ENCODE measurements at regions not wholly inside any gene's neighbourhood (a gene's known extent, or its start where the extent isn't known, plus 50 kb on each side); places are given as distances from the start of the nearest gene placed in this dataset.

DNA sequence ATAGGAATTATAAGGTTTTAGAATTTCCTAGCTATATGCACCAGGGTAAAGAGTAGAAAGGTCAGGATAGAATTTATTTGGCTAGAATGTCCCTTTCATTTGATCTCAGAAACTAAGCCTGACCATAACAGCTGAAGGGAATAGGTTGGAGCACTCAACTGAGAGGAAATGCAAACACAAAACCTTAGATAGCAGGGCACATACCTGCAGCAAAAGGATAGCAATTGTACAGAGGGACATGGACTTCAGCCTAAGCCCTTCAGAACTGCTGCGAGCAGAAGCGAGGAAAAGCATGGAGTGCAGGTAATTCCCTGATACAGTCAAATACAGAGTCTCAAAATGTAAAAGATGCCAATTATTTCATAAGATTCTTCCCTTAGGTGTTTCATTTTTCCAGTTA is 211.0 kb upstream of the DDI1 start:
- H3K36me3 ChIP-seq (ENCODE audit: insufficient read depth, low read length): no peaks in the 10 kb centered on the region
- no peak overlapping the region for H3K4me2 ChIP-seq (ENCODE audit: low read length)
- FAIRE-seq (no peak), DNase-seq (ENCODE audit: low read depth) (no peak)
- TF ChIP-seq EZH2 (IDR thresholded peaks at IDR 0.05; ENCODE audit: insufficient read depth, low read length) (no peak), CTCF (IDR thresholded peaks at IDR 0.05; ENCODE audit: insufficient read depth, low read depth, low read length) (no peak)
- H2AFZ ChIP-seq (ENCODE audit: low read depth, low read length): no peak overlapping the region
- H3K4me1 Mint-ChIP-seq (ENCODE audit: low read depth, unreplicated experiment): no peaks in the 10 kb centered on the region
- H3K27me3 ChIP-seq (ENCODE audit: insufficient read depth, low read length): no peaks in the 10 kb centered on the region
- H3K27ac ChIP-seq (ENCODE audit: low read depth, low read length): no peak overlapping the region
- no peaks in the 10 kb centered on the region for H3K79me2 ChIP-seq (ENCODE audit: insufficient read depth, low read length)
- H3K9me3 Mint-ChIP-seq (ENCODE audit: unreplicated experiment): peaks cover 7% of the 10 kb centered on the region
- H3K4me3 Mint-ChIP-seq (ENCODE audit: unreplicated experiment): no peak overlapping the region
- H3K4me1 ChIP-seq (ENCODE audit: insufficient read depth, low read length): no peaks in the 10 kb centered on the region
- H3K4me3 ChIP-seq (ENCODE audit: insufficient read depth, low read depth, low read length): no peak overlapping the region
- H3K9ac ChIP-seq (ENCODE audit: low read length): no peak overlapping the region
- no peak overlapping the region for H3K27ac Mint-ChIP-seq (ENCODE audit: unreplicated experiment)
- peaks cover 1% of the 10 kb centered on the region for H3K36me3 Mint-ChIP-seq (ENCODE audit: low read depth, unreplicated experiment)
- no peaks in the 10 kb centered on the region for H3K27me3 Mint-ChIP-seq (ENCODE audit: low read depth, unreplicated experiment)
- peaks cover 2% of the 10 kb centered on the region for H3K9me3 ChIP-seq (ENCODE audit: insufficient read depth, low read depth, low read length)
- H4K20me1 ChIP-seq (ENCODE audit: insufficient read depth, low read length): no peaks in the 10 kb centered on the region

- no peak for TF ChIP-seq EZH2 (IDR thresholded peaks at IDR 0.05; ENCODE audit: insufficient read depth, low read length)
- no peak for TF ChIP-seq CTCF (IDR thresholded peaks at IDR 0.05; ENCODE audit: insufficient read depth, low read depth, low read length)
- Histone ChIP-seq H3K36me3 (ENCODE audit: insufficient read depth, low read length) (no peaks in the 10 kb centered on the region), H3K9me3 (ENCODE audit: insufficient read depth, low read depth, low read length) (peaks cover 7% of the 10 kb centered on the region), H3K79me2 (ENCODE audit: insufficient read depth, low read length) (no peaks in the 10 kb centered on the region), H4K20me1 (ENCODE audit: insufficient read depth, low read length) (no peaks in the 10 kb centered on the region), H3K27ac (ENCODE audit: low read depth, low read length) (no peak overlapping the region), H3K4me1 (ENCODE audit: insufficient read depth, low read length) (no peaks in the 10 kb centered on the region), H3K27me3 (ENCODE audit: insufficient read depth, low read length) (no peaks in the 10 kb centered on the region), H3K9ac (ENCODE audit: low read length) (no peak overlapping the region), H3K4me3 (ENCODE audit: insufficient read depth, low read depth, low read length) (no peak overlapping the region), H2AFZ (ENCODE audit: low read depth, low read length) (no peak overlapping the region), H3K4me2 (ENCODE audit: low read length) (no peak overlapping the region)
- Mint-ChIP-seq H3K27me3 (ENCODE audit: low read depth, unreplicated experiment) (no peaks in the 10 kb centered on the region), H3K4me3 (ENCODE audit: unreplicated experiment) (no peak overlapping the region), H3K9me3 (ENCODE audit: unreplicated experiment) (peaks cover 2% of the 10 kb centered on the region), H3K4me1 (ENCODE audit: low read depth, unreplicated experiment) (no peaks in the 10 kb centered on the region), H3K27ac (ENCODE audit: unreplicated experiment) (no peak overlapping the region), H3K36me3 (ENCODE audit: low read depth, unreplicated experiment) (peaks cover 1% of the 10 kb centered on the region)
- FAIRE-seq (no peak), DNase-seq (ENCODE audit: low read depth) (no peak)
These were observed 209.6 kb upstream of the DDI1 start for GRCh38 chr11:103826856-103827255.

- H3K79me2 ChIP-seq (ENCODE audit: insufficient read depth, low read length): no peaks in the 10 kb centered on the region
- H3K9me3 ChIP-seq (ENCODE audit: insufficient read depth, low read depth, low read length): peaks cover 10% of the 10 kb centered on the region
- no peaks in the 10 kb centered on the region for H3K27me3 ChIP-seq (ENCODE audit: insufficient read depth, low read length)
- no peak for TF ChIP-seq CTCF (IDR thresholded peaks at IDR 0.05; ENCODE audit: insufficient read depth, low read depth, low read length)
- TF ChIP-seq EZH2 (IDR thresholded peaks at IDR 0.05; ENCODE audit: insufficient read depth, low read length): no peak
- no peak overlapping the region for H2AFZ ChIP-seq (ENCODE audit: low read depth, low read length)
- H3K9ac ChIP-seq (ENCODE audit: low read length): no peak overlapping the region
- Mint-ChIP-seq H3K9me3 (ENCODE audit: unreplicated experiment) (peaks cover 2% of the 10 kb centered on the region), H3K27ac (ENCODE audit: unreplicated experiment) (no peak overlapping the region), H3K27me3 (ENCODE audit: low read depth, unreplicated experiment) (no peaks in the 10 kb centered on the region), H3K4me1 (ENCODE audit: low read depth, unreplicated experiment) (peaks cover 3% of the 10 kb centered on the region), H3K36me3 (ENCODE audit: low read depth, unreplicated experiment) (peaks cover 1% of the 10 kb centered on the region), H3K4me3 (ENCODE audit: unreplicated experiment) (no peak overlapping the region)
- no peak overlapping the region for H3K4me3 ChIP-seq (ENCODE audit: insufficient read depth, low read depth, low read length)
- H3K36me3 ChIP-seq (ENCODE audit: insufficient read depth, low read length): no peaks in the 10 kb centered on the region
- DNase-seq (ENCODE audit: low read depth) (no peak), FAIRE-seq (no peak)
- H3K4me2 ChIP-seq (ENCODE audit: low read length): no peak overlapping the region
- H3K4me1 ChIP-seq (ENCODE audit: insufficient read depth, low read length): no peaks in the 10 kb centered on the region
- H4K20me1 ChIP-seq (ENCODE audit: insufficient read depth, low read length): no peaks in the 10 kb centered on the region
- H3K27ac ChIP-seq (ENCODE audit: low read depth, low read length): no peak overlapping the region
These were observed 206.8 kb upstream of the DDI1 start for GRCh38 chr11:103829596-103829995.
